Astrocyte (in vitro differentiated cells and primary cell): ENCODE measurements at regions not wholly inside any gene's neighbourhood (a gene's known extent, or its start where the extent isn't known, plus 50 kb on each side); places are given as distances from the start of the nearest gene placed in this dataset.

ENCODE experiments used
- CTCF ChIP-seq: IDR thresholded peaks from 2 replicates; pipeline ENCODE4 v1.5.1; 2011; ENCODE audit warnings: low read depth, mild to moderate bottlenecking, inconsistent platforms, low read length, moderate library complexity; ENCODE audit not compliant: insufficient read depth
- EZH2 ChIP-seq: IDR thresholded peaks from 2 replicates; pipeline ENCODE4 v1.6.1; 2012; ENCODE audit warnings: mild to moderate bottlenecking, low read length, inconsistent platforms; ENCODE audit not compliant: insufficient read depth

GRCh38 chr14:29061702-29062101 lies 295.1 kb downstream of the FOXG1 start:
- TF ChIP-seq EZH2 (no peak), CTCF (no peak)
